ENCODE measurements at regions not wholly inside any gene's neighbourhood (a gene's known extent, or its start where the extent isn't known, plus 50 kb on each side); places are given as distances from the start of the nearest gene placed in this dataset.

GRCh38 chr5:115355767-115356381, 59.4 kb upstream of the CCDC112 start:
- no peak for TF ChIP-seq E2F4 (IDR thresholded peaks at IDR 0.05; ENCODE audit: low read depth, low read length)
- TF ChIP-seq RFX5 (IDR thresholded peaks at IDR 0.05; ENCODE audit: low read depth, low read length) = no peak
- TF ChIP-seq NR2F1 (conservative IDR thresholded peaks at IDR 0.05) = no peak
- TF ChIP-seq REST (IDR thresholded peaks at IDR 0.05; ENCODE audit: low read depth, low read length) = no peak
- TF ChIP-seq JUNB (IDR thresholded peaks at IDR 0.05) = no peak
- no peak for TF ChIP-seq POLR2AphosphoS5 (IDR thresholded peaks at IDR 0.05; ENCODE audit: low read length)
- no peak for TF ChIP-seq CTCF (IDR thresholded peaks at IDR 0.05 in 2 of 3, conservative IDR thresholded peaks at IDR 0.05 in 1 of 3; ENCODE audit: control insufficient read depth in 2 of 3, extremely low read depth in 1 of 3, insufficient read depth in 1 of 3, low read depth in 3 of 3, low read length in 3 of 3)
- no peak for TF ChIP-seq ETV6 (conservative IDR thresholded peaks at IDR 0.05 in 1 of 2, IDR thresholded peaks at IDR 0.05 in 1 of 2; ENCODE audit: borderline replicate concordance in 1 of 2, low read depth in 1 of 2)
- TF ChIP-seq RAD21 (IDR thresholded peaks at IDR 0.05; ENCODE audit: insufficient read depth, low read depth, low read length) = no peak
- no peak for TF ChIP-seq GABPA (IDR thresholded peaks at IDR 0.05; ENCODE audit: low read depth)
- no peak for TF ChIP-seq POU2F2 (IDR thresholded peaks at IDR 0.05; ENCODE audit: borderline replicate concordance, low read depth, low read length)
- TF ChIP-seq POLR2A (IDR thresholded peaks at IDR 0.05; ENCODE audit: low read depth, low read length) = no peak
- no peak for TF ChIP-seq ZBTB33 (IDR thresholded peaks at IDR 0.05)

Data from GM12878 (cell line).